Neural progenitor cell (in vitro differentiated cells): ENCODE measurements at regions not wholly inside any gene's neighbourhood (a gene's known extent, or its start where the extent isn't known, plus 50 kb on each side); places are given as distances from the start of the nearest gene placed in this dataset.

ENCODE experiments used
- DNase-seq: peaks from one replicate; pipeline ENCODE4 v3.0.0-alpha.2; 2016; ENCODE audit warnings: low spot score
- H2AFZ ChIP-seq: fragments of 200-600 bp; sonication (generic); replicated peaks from 2 replicates; pipeline ENCODE4 v1.6.1; 2016; ENCODE audit warnings: antibody characterized with exemption
- H3F3A ChIP-seq: fragments of 200-600 bp; sonication (generic); 2 replicates; pipeline ENCODE4 v1.6.1; 2016; ENCODE audit warnings: antibody characterized with exemption, low read depth
- H3K27ac ChIP-seq: fragments of 200-600 bp; sonication (generic); 2 replicates; pipeline ENCODE4 v1.5.1; 2016; ENCODE audit warnings: mild to moderate bottlenecking
- H3K27me3 ChIP-seq: fragments of 200-600 bp; sonication (generic); 2 replicates; pipeline ENCODE4 v1.6.1; 2016; ENCODE audit warnings: mild to moderate bottlenecking, moderate library complexity
- H3K36me3 ChIP-seq: fragments of 200-600 bp; sonication (generic); 2 replicates; pipeline ENCODE4 v1.5.1; 2016
- H3K4me1 ChIP-seq: fragments of 200-600 bp; sonication (generic); 2 replicates; pipeline ENCODE4 v1.6.1; 2016; ENCODE audit warnings: mixed run types
- H3K4me2 ChIP-seq: fragments of 200-600 bp; sonication (generic); 2 replicates; pipeline ENCODE4 v1.6.1; 2016
- H3K4me3 ChIP-seq: fragments of 200-600 bp; sonication (generic); 2 replicates; pipeline ENCODE4 v1.5.1; 2016
- H3K79me2 ChIP-seq: fragments of 200-600 bp; sonication (generic); 2 replicates; pipeline ENCODE4 v1.6.1; 2016; ENCODE audit warnings: low read depth
- H3K9ac ChIP-seq: fragments of 200-600 bp; sonication (generic); 2 replicates; pipeline ENCODE4 v1.6.1; 2016
- H3K9me3 ChIP-seq: fragments of 200-600 bp; sonication (generic); 2 replicates; pipeline ENCODE4 v1.5.1; 2016; ENCODE audit warnings: low read depth
- H4K20me1 ChIP-seq: fragments of 200-600 bp; sonication (generic); 2 replicates; pipeline ENCODE4 v1.6.1; 2016; ENCODE audit warnings: low read depth
- H3K27ac Mint-ChIP-seq: 3 replicates; pipeline ENCODE4 v1.8.0; 2021; ENCODE audit warnings: mixed read lengths
- H3K27me3 Mint-ChIP-seq: 2 replicates; pipeline ENCODE4 v1.8.0; 2022; ENCODE audit warnings: low read depth, mild to moderate bottlenecking, inconsistent platforms, moderate library complexity, mixed read lengths; ENCODE audit not compliant: insufficient read depth
- H3K36me3 Mint-ChIP-seq: 3 replicates; pipeline ENCODE4 v1.8.0; 2021; ENCODE audit warnings: mixed read lengths
- H3K4me1 Mint-ChIP-seq: 3 replicates; pipeline ENCODE4 v1.8.0; 2021; ENCODE audit warnings: mixed read lengths
- H3K4me3 Mint-ChIP-seq: 3 replicates; pipeline ENCODE4 v1.8.0; 2021; ENCODE audit warnings: mild to moderate bottlenecking, moderate library complexity, mixed read lengths
- H3K9me3 Mint-ChIP-seq: 3 replicates; pipeline ENCODE4 v1.8.0; 2020; ENCODE audit warnings: mixed read lengths
- CTCF ChIP-seq: fragments of 200-600 bp; sonication (generic); IDR thresholded peaks from 2 replicates; pipeline ENCODE4 v1.5.1; 2017; ENCODE audit warnings: antibody characterized with exemption, mild to moderate bottlenecking
- EZH2 ChIP-seq: fragments of 200-600 bp; sonication (generic); IDR thresholded peaks from 2 replicates; pipeline ENCODE4 v1.6.1; 2017; ENCODE audit warnings: antibody characterized with exemption, mild to moderate bottlenecking, moderate library complexity
- EZH2phosphoT487 ChIP-seq: fragments of 200-600 bp; sonication (generic); IDR thresholded peaks from 2 replicates; pipeline ENCODE4 v1.6.1; 2017; ENCODE audit warnings: antibody characterized with exemption

GRCh38 chr4:115945026-115945425, 831.6 kb upstream of the NDST4 start:
- Histone ChIP-seq H3K9me3 (no peaks in the 10 kb centered on the region), H3K4me1 (no peaks in the 10 kb centered on the region), H3K27ac (no peak overlapping the region), H3K9ac (no peak overlapping the region), H3K4me2 (no peak overlapping the region), H3K27me3 (no peaks in the 10 kb centered on the region), H3F3A (no peaks in the 10 kb centered on the region), H4K20me1 (no peaks in the 10 kb centered on the region), H3K4me3 (no peak overlapping the region), H2AFZ (no peak overlapping the region), H3K36me3 (no peaks in the 10 kb centered on the region), H3K79me2 (no peaks in the 10 kb centered on the region)
- H3K4me1 Mint-ChIP-seq: no peaks in the 10 kb centered on the region
- no peaks in the 10 kb centered on the region for H3K27me3 Mint-ChIP-seq
- H3K4me3 Mint-ChIP-seq: no peak overlapping the region
- H3K9me3 Mint-ChIP-seq: peaks cover 4% of the 10 kb centered on the region
- H3K36me3 Mint-ChIP-seq: no peaks in the 10 kb centered on the region
- no peak for DNase-seq
- TF ChIP-seq CTCF (no peak), EZH2 (no peak), EZH2phosphoT487 (no peak)
- H3K27ac Mint-ChIP-seq: no peak overlapping the region

- H4K20me1 ChIP-seq: no peaks in the 10 kb centered on the region
- H3K4me3 ChIP-seq: no peak overlapping the region
- no peak for DNase-seq
- no peaks in the 10 kb centered on the region for H3K27me3 ChIP-seq
- no peaks in the 10 kb centered on the region for H3K4me1 Mint-ChIP-seq
- H3K36me3 Mint-ChIP-seq: no peaks in the 10 kb centered on the region
- H3K4me2 ChIP-seq: no peak overlapping the region
- no peaks in the 10 kb centered on the region for H3F3A ChIP-seq
- no peak overlapping the region for H3K4me3 Mint-ChIP-seq
- no peak overlapping the region for H3K9ac ChIP-seq
- no peaks in the 10 kb centered on the region for H3K36me3 ChIP-seq
- no peak overlapping the region for H2AFZ ChIP-seq
- no peak overlapping the region for H3K27ac Mint-ChIP-seq
- H3K27me3 Mint-ChIP-seq: no peaks in the 10 kb centered on the region
- H3K9me3 ChIP-seq: no peaks in the 10 kb centered on the region
- H3K79me2 ChIP-seq: no peaks in the 10 kb centered on the region
- TF ChIP-seq CTCF (no peak), EZH2 (no peak), EZH2phosphoT487 (no peak)
- H3K4me1 ChIP-seq: no peaks in the 10 kb centered on the region
- H3K27ac ChIP-seq: no peak overlapping the region
- H3K9me3 Mint-ChIP-seq: peaks cover 4% of the 10 kb centered on the region
These were observed 830.9 kb upstream of the NDST4 start for GRCh38 chr4:115944146-115944905.

- no peaks in the 10 kb centered on the region for H3K27me3 ChIP-seq
- no peaks in the 10 kb centered on the region for H3F3A ChIP-seq
- peaks cover 4% of the 10 kb centered on the region for H3K9me3 Mint-ChIP-seq
- no peaks in the 10 kb centered on the region for H3K4me1 ChIP-seq
- TF ChIP-seq CTCF: no peak
- TF ChIP-seq EZH2phosphoT487: no peak
- TF ChIP-seq EZH2: no peak
- no peaks in the 10 kb centered on the region for H3K79me2 ChIP-seq
- no peak for DNase-seq
- H3K4me3 ChIP-seq: no peak overlapping the region
- H3K9me3 ChIP-seq: no peaks in the 10 kb centered on the region
- H3K27me3 Mint-ChIP-seq: no peaks in the 10 kb centered on the region
- H3K9ac ChIP-seq: no peak overlapping the region
- no peaks in the 10 kb centered on the region for H4K20me1 ChIP-seq
- H3K27ac Mint-ChIP-seq: no peak overlapping the region
- H3K4me3 Mint-ChIP-seq: no peak overlapping the region
- H3K4me1 Mint-ChIP-seq: no peaks in the 10 kb centered on the region
- H3K4me2 ChIP-seq: no peak overlapping the region
- H3K27ac ChIP-seq: no peak overlapping the region
- no peaks in the 10 kb centered on the region for H3K36me3 Mint-ChIP-seq
- H3K36me3 ChIP-seq: no peaks in the 10 kb centered on the region
- no peak overlapping the region for H2AFZ ChIP-seq
These were observed 825.5 kb upstream of the NDST4 start for GRCh38 chr4:115938764-115939443.
